ENCODE measurements at regions not wholly inside any gene's neighbourhood (a gene's known extent, or its start where the extent isn't known, plus 50 kb on each side); places are given as distances from the start of the nearest gene placed in this dataset.

DNA sequence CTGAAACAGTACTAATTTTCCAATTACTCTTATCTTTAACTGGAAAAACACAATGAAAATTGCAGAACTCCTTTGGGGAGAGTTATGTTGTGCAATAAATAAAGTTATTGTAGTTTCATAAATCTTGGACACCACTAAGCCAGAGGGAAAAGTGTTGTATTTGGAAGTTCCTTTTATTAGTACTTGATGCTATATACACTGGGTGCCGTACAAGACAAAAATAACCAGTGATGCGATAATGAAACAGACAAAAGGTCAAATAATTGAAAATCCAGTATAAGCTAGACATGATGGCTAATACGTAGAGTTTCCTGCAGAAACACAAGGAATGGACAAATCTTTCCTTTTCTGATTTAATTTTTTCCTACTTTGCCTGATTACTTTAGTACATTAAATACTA is 541.1 kb downstream of the ETS1 start:
- TF ChIP-seq, protein P1, sequence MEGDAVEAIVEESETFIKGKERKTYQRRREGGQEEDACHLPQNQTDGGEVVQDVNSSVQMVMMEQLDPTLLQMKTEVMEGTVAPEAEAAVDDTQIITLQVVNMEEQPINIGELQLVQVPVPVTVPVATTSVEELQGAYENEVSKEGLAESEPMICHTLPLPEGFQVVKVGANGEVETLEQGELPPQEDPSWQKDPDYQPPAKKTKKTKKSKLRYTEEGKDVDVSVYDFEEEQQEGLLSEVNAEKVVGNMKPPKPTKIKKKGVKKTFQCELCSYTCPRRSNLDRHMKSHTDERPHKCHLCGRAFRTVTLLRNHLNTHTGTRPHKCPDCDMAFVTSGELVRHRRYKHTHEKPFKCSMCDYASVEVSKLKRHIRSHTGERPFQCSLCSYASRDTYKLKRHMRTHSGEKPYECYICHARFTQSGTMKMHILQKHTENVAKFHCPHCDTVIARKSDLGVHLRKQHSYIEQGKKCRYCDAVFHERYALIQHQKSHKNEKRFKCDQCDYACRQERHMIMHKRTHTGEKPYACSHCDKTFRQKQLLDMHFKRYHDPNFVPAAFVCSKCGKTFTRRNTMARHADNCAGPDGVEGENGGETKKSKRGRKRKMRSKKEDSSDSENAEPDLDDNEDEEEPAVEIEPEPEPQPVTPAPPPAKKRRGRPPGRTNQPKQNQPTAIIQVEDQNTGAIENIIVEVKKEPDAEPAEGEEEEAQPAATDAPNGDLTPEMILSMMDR (IDR thresholded peaks at IDR 0.05) = no peak
- TF ChIP-seq POLR2A (IDR thresholded peaks at IDR 0.05) (no peak), POLR2AphosphoS5 (IDR thresholded peaks at IDR 0.05) (no peak)

Data from prostate gland (tissue), 2 donors.